ENCODE measurements at regions not wholly inside any gene's neighbourhood (a gene's known extent, or its start where the extent isn't known, plus 50 kb on each side); places are given as distances from the start of the nearest gene placed in this dataset.

DNA sequence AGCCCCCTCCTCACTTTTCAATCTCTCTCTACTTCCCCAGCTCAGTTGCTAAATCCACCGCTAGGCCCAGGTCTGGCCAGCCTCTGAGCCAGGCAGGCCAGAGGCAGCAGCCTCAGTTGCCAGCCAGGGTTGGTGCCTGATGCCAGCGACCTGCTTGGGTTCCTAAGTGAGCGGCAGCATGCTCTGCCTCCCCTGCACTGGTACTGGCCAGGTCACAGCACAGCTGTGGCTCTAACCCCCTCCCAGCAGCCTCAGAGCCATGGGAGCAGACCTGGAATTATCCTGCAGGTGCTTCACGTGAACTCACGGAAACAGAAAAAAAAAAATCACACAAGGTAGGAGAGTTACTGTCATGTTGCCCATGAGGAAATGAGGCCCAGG is 82.5 kb upstream of the ATF3 start:
- Histone ChIP-seq H4K20me1 (ENCODE audit: insufficient read depth, poor library complexity, severe bottlenecking) (no peaks in the 10 kb centered on the region), H3K4me3 (no peak overlapping the region), H3K9me3 (ENCODE audit: low read depth) (no peaks in the 10 kb centered on the region), H3K9me2 (replicated peaks; ENCODE audit: insufficient read depth) (no peaks in the 10 kb centered on the region), H3K4me1 (ENCODE audit: insufficient read depth) (no peaks in the 10 kb centered on the region), H2AFZ (no peak overlapping the region), H3K27me3 (peaks cover 3% of the 10 kb centered on the region), H3K36me3 (replicated peaks; ENCODE audit: insufficient read depth, low read depth) (no peaks in the 10 kb centered on the region), H3K4me2 (no peak overlapping the region), H3K27ac (no peak overlapping the region), H3K79me2 (no peaks in the 10 kb centered on the region)
- WGBS (ENCODE audit: low lambda C conversion rate, missing lambda C conversion rate): 89% methylated on average over 5 of the region's 5 CpGs
- DNase-seq (ENCODE audit: low spot score): no peak
- no peak for TF ChIP-seq EZH2 (IDR thresholded peaks at IDR 0.05; ENCODE audit: borderline replicate concordance)
- TF ChIP-seq EZH2phosphoT487 (IDR thresholded peaks at IDR 0.05; ENCODE audit: low read depth, severe bottlenecking, unreplicated experiment): no peak
- TF ChIP-seq, protein P1, sequence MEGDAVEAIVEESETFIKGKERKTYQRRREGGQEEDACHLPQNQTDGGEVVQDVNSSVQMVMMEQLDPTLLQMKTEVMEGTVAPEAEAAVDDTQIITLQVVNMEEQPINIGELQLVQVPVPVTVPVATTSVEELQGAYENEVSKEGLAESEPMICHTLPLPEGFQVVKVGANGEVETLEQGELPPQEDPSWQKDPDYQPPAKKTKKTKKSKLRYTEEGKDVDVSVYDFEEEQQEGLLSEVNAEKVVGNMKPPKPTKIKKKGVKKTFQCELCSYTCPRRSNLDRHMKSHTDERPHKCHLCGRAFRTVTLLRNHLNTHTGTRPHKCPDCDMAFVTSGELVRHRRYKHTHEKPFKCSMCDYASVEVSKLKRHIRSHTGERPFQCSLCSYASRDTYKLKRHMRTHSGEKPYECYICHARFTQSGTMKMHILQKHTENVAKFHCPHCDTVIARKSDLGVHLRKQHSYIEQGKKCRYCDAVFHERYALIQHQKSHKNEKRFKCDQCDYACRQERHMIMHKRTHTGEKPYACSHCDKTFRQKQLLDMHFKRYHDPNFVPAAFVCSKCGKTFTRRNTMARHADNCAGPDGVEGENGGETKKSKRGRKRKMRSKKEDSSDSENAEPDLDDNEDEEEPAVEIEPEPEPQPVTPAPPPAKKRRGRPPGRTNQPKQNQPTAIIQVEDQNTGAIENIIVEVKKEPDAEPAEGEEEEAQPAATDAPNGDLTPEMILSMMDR (IDR thresholded peaks at IDR 0.05; ENCODE audit: poor library complexity): no peak

DNA sequence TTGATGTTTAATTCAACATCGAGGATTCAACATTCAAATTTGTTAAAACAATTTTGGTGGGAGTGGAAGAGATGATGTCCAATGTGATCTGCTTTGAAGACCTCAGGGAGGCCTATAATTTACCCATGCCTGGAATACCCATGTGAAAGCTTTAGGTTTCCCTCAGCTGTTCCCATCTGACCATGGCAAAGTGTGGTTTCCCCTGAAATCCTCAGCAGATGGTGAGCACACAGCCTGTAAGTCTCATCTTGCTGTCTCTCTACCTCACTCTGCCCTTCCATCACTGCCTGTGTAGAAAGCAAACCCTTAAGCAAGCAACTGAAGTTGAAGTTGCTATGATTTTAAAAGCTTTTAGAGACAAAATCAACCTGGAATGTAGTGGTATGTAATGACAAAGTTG is 80.1 kb upstream of the ATF3 start:
- WGBS (ENCODE audit: low lambda C conversion rate, missing lambda C conversion rate): 89% methylated on average over 1 of the region's 1 CpG
- Histone ChIP-seq H3K4me3 (no peak overlapping the region), H3K27me3 (peaks cover 3% of the 10 kb centered on the region), H3K36me3 (replicated peaks; ENCODE audit: insufficient read depth, low read depth) (no peaks in the 10 kb centered on the region), H3K79me2 (no peaks in the 10 kb centered on the region), H4K20me1 (ENCODE audit: insufficient read depth, poor library complexity, severe bottlenecking) (no peaks in the 10 kb centered on the region), H3K9me3 (ENCODE audit: low read depth) (no peaks in the 10 kb centered on the region), H3K27ac (no peak overlapping the region), H3K4me1 (ENCODE audit: insufficient read depth) (no peaks in the 10 kb centered on the region), H3K4me2 (no peak overlapping the region), H2AFZ (no peak overlapping the region), H3K9me2 (replicated peaks; ENCODE audit: insufficient read depth) (no peaks in the 10 kb centered on the region)
- TF ChIP-seq EZH2 (IDR thresholded peaks at IDR 0.05; ENCODE audit: borderline replicate concordance) (no peak), EZH2phosphoT487 (IDR thresholded peaks at IDR 0.05; ENCODE audit: low read depth, severe bottlenecking, unreplicated experiment) (no peak)
- TF ChIP-seq, protein P1 (IDR thresholded peaks at IDR 0.05; ENCODE audit: poor library complexity): no peak
- no peak for DNase-seq (ENCODE audit: low spot score)

DNA sequence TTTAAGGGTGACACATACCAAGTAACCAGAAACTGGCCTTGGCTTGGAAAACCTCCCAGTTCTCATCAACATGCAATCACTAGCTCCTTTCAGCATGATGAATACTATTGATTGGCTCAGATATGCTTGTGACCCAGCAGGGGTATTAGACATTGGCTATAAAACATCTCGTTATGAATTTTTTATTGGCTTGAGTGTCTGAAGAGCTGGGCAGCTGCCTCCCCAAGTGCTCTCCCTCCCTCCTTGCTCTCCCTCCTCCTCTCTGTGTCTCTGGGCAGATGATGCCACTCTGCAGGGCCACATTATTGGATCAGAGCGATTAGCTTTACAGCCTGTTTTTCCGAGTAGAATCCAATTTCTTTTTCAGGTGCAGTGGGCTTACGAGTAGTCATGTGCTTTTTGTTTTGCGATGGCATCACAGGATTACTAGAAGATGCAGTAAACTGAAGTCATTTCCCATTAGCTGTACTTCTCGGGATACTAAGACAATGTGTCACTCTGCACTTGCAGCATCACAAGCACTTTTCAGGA is 79.3 kb upstream of the ATF3 start:
- no peak for DNase-seq (ENCODE audit: low spot score)
- Histone ChIP-seq H3K4me1 (ENCODE audit: insufficient read depth) (no peaks in the 10 kb centered on the region), H3K9me3 (ENCODE audit: low read depth) (no peaks in the 10 kb centered on the region), H2AFZ (no peak overlapping the region), H3K79me2 (no peaks in the 10 kb centered on the region), H3K9me2 (replicated peaks; ENCODE audit: insufficient read depth) (no peaks in the 10 kb centered on the region), H3K36me3 (replicated peaks; ENCODE audit: insufficient read depth, low read depth) (no peaks in the 10 kb centered on the region), H3K27me3 (peaks cover 3% of the 10 kb centered on the region), H3K4me2 (no peak overlapping the region), H3K4me3 (no peak overlapping the region), H4K20me1 (ENCODE audit: insufficient read depth, poor library complexity, severe bottlenecking) (no peaks in the 10 kb centered on the region), H3K27ac (no peak overlapping the region)
- WGBS (ENCODE audit: low lambda C conversion rate, missing lambda C conversion rate): 74% methylated on average over 6 of the region's 6 CpGs
- no peak for TF ChIP-seq EZH2phosphoT487 (IDR thresholded peaks at IDR 0.05; ENCODE audit: low read depth, severe bottlenecking, unreplicated experiment)
- TF ChIP-seq EZH2 (IDR thresholded peaks at IDR 0.05; ENCODE audit: borderline replicate concordance): no peak
- TF ChIP-seq, protein P1 (IDR thresholded peaks at IDR 0.05; ENCODE audit: poor library complexity): no peak

DNA sequence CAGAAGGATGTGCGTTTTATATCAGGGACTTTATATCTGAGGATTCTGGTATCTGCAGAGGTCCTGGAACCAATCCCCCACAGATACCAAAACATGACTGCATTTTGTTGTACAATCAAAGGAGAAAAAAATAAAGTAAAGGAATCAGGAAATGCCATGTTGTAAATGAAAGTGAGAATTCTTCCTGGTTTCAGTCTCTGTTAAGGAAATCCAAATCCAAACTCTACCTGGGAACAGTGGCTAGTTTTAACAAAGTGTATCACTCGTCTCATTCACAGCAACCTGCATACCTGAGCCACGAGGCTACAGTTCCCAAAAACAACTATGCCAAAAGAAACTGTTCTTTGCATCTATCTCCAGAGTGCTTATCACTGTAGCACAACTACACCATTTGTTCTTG is 77.3 kb upstream of the ATF3 start:
- Histone ChIP-seq H4K20me1 (ENCODE audit: insufficient read depth, poor library complexity, severe bottlenecking) (no peaks in the 10 kb centered on the region), H3K27ac (no peak overlapping the region), H3K9me2 (replicated peaks; ENCODE audit: insufficient read depth) (no peaks in the 10 kb centered on the region), H3K4me1 (ENCODE audit: insufficient read depth) (no peaks in the 10 kb centered on the region), H3K4me3 (no peak overlapping the region), H3K36me3 (replicated peaks; ENCODE audit: insufficient read depth, low read depth) (no peaks in the 10 kb centered on the region), H2AFZ (no peak overlapping the region), H3K27me3 (peaks cover 3% of the 10 kb centered on the region), H3K9me3 (ENCODE audit: low read depth) (no peaks in the 10 kb centered on the region), H3K4me2 (no peak overlapping the region), H3K79me2 (no peaks in the 10 kb centered on the region)
- WGBS (ENCODE audit: low lambda C conversion rate, missing lambda C conversion rate): 61% methylated on average over 3 of the region's 3 CpGs
- TF ChIP-seq, protein P1 (IDR thresholded peaks at IDR 0.05; ENCODE audit: poor library complexity): no peak
- TF ChIP-seq EZH2 (IDR thresholded peaks at IDR 0.05; ENCODE audit: borderline replicate concordance) (no peak), EZH2phosphoT487 (IDR thresholded peaks at IDR 0.05; ENCODE audit: low read depth, severe bottlenecking, unreplicated experiment) (no peak)
- DNase-seq (ENCODE audit: low spot score): no peak
